IPS-NIHi11 (cell line): ENCODE measurements at regions not wholly inside any gene's neighbourhood (a gene's known extent, or its start where the extent isn't known, plus 50 kb on each side); places are given as distances from the start of the nearest gene placed in this dataset.
A peak's percentile ranks its signal among the peaks of the same experiment; 100 is the strongest.
"Not testable (repeated sequence)": the region's sequence is repeated elsewhere in the genome, so short reads cannot be mapped to it uniquely, and the experiment has no call there.

Experiments
- DNase-seq: peaks from one replicate; pipeline ENCODE4 v3.0.0; 2012; ENCODE audit warnings: mixed read lengths, low spot score

- DNase-seq: not testable (repeated sequence)
These were observed 52.3 kb downstream of the SEPTIN7 start for GRCh38 chr7:35853194-35853593.

DNA sequence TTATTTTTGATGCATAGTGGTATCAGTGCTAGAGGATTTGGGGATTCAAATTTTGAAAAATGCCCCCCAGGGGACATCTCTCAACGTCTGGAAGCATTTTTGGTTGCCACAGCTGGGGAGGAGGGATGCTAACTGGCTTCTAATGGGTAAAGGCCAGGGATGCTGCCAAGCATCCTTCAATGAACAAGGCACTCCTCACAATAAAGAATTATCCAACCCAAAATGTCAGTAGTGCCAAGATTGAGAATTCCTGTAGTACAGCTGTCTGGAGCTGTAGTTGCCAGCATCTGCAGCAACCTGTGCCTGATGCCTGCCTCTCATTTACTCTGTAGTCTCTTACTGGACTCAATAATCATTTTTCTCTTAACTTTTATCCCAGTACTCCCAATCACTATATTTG is 53.5 kb downstream of the SEPTIN7 start:
- DNase-seq: no peak

- DNase-seq: no peak
These were observed 55.3 kb downstream of the SEPTIN7 start for GRCh38 chr7:35856175-35856574.

GRCh38 chr7:35860664-35861063 is 59.8 kb downstream of the SEPTIN7 start:
- no peak for DNase-seq

- no peak for DNase-seq
These were observed 64.4 kb downstream of the SEPTIN7 start for GRCh38 chr7:35865287-35865686.

DNA sequence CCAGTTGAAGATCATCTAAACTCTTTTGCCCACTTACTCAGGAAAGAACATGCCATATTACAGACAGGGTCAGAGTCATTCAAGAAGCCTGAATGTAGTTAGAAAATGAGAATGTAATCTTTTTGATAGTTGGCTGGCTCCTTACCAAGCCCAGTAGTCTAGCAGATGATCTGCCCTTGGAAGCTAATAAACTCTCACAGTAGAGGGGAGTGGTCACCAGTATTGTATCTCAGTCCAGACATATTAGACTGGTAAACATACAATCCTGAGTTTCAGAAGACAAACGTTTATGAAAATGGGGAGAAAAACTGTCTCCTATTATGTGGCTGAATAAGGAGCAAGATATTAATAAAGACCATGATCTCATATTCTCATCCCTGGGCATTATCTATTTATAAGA is 65.3 kb downstream of the SEPTIN7 start:
- DNase-seq: no peak

- DNase-seq: not testable (repeated sequence)
These were observed 68.3 kb downstream of the SEPTIN7 start for GRCh38 chr7:35869117-35869516.

- DNase-seq: no peak
These were observed 69.0 kb downstream of the SEPTIN7 start for GRCh38 chr7:35869810-35870209.

DNA sequence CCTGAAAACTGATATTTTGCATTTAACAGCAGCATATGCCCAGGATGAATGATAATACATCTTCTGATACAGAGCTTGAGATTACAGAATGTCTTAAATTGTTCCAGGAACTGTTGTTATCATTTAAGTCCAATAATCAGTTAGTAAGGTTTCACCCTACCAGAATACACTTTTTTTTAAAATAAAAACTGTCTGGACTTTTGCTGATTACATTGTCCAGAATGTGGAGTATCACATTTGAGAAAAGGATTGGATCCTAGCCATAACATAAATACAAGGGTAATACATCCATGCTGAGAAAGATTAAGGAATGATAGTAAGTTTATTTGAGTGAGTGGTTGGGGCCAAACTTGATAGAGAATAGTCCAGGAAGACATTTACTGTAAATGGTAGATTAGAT is 71.0 kb downstream of the SEPTIN7 start:
- no peak for DNase-seq

- no peak for DNase-seq
These were observed 74.0 kb downstream of the SEPTIN7 start for GRCh38 chr7:35874886-35875285.

DNA sequence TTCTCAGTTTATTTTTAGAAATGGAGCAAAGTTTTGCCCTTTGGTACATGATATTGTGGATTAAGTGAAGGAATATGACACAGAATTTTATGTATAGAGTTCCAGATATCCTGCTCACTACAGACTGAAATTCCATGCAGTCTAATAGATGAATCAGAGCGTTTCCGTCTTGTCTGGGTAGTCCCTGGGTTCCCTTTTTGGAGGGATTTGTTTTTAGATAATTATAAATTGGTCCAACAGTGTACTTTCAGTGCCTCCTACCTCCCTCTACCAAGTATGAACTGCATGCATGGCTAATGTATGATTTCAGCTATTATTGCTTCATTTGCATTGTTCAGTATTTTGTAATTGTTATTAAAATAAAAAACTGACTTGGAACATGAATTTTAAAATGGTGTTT is 74.4 kb downstream of the SEPTIN7 start:
- DNase-seq: no peak

DNA sequence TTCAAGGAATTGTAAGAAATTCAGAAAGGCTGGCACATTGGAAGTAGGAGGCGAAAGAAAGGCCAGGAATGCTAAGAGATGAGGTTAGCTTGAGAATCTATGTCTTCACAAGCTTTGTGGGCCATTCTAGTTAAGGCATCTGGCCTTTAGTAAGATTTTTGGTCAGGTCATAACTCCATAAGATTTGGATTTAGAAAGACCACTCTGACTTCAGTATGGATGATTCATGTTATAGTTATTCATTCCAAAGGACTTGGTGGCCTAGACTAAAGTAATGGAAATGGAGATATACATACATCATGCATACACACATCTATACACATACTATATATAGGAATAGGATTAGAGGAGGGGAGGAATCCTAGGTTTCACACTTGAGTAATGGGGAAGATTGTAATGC is 77.5 kb downstream of the SEPTIN7 start:
- no peak for DNase-seq

- DNase-seq: not testable (repeated sequence)
These were observed 86.6 kb downstream of the SEPTIN7 start for GRCh38 chr7:35887430-35887829.

GRCh38 chr7:35889001-35889400 is 88.1 kb downstream of the SEPTIN7 start:
- DNase-seq: no peak

DNA sequence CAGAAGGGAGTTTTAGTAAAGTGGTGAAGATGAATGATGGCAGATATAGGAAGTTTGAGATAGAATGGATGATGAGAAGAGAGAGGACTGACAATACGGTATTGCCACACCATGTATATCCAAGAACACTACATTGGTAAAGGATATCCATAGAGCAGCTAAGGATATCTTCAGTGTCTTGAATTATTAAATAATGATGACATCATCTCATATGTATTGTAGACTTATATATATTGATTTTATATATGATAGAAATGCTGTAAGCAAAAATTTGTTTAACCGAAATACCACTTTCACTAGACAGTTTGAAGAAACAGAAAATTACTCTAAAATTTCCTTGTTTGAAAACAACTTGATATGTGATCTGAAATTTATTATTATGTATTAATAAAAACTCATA is 89.0 kb downstream of the SEPTIN7 start:
- no peak for DNase-seq

- DNase-seq: no peak
These were observed 90.4 kb downstream of the SEPTIN7 start for GRCh38 chr7:35891004-35891830.

DNA sequence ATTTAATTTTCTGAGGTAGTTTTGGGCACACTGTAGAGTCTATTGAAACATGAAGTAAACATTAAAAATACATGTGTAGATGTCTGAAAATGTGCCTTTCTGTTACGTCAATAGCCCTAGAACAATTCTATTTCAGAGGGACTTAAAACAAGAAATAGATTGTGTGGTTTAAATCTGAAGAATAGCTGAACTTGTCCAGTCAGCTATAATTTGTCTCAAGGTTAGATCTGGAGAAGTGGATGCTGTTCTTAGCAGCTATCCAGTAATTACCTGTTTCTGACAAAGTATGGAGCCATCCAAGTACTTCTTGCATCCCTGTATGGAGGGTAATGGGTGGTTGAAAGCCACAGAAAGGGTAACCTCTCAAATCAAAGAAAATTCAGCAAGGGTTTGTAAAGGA is 92.8 kb downstream of the SEPTIN7 start:
- DNase-seq: no peak

- no peak for DNase-seq
These were observed 93.9 kb downstream of the SEPTIN7 start for GRCh38 chr7:35894721-35895120.

DNA sequence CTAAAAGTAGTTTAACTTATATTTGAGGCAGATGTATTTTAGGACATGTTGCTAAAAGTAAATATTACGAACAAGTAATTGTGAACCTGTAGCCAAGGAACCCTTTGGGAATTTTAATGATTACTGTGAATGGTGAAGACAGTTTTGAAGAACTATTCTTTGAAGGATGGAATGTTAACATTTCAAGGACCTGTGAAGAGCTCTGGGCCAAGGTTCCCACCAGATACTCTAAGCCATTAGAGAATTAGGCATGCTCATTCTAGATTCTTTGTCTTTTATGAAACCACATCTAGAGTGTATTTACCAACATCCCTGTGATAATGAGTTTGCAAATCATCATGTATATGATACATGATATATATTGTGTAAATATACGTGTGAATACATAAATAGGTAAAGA is 99.8 kb downstream of the SEPTIN7 start:
- no peak for DNase-seq

DNA sequence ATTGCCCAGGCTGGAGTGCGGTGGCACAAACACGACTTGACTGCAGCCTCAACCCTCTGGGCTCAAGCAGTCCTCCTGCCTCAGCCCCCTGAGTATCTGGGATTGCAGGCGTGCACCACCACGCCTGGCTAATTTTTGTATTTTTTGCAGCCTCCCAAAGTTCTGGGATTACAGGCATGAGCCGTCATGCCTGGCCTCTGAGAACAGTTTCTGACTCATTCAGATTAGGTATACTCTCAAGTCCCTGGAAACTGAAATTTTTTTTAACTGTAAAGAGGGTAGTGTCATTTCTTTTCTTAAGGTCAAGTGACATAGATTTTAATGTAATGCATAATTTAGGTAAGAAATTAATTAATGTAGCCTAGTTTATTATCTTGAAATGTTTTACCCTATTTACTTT is 104.7 kb downstream of the SEPTIN7 start:
- no peak for DNase-seq

DNA sequence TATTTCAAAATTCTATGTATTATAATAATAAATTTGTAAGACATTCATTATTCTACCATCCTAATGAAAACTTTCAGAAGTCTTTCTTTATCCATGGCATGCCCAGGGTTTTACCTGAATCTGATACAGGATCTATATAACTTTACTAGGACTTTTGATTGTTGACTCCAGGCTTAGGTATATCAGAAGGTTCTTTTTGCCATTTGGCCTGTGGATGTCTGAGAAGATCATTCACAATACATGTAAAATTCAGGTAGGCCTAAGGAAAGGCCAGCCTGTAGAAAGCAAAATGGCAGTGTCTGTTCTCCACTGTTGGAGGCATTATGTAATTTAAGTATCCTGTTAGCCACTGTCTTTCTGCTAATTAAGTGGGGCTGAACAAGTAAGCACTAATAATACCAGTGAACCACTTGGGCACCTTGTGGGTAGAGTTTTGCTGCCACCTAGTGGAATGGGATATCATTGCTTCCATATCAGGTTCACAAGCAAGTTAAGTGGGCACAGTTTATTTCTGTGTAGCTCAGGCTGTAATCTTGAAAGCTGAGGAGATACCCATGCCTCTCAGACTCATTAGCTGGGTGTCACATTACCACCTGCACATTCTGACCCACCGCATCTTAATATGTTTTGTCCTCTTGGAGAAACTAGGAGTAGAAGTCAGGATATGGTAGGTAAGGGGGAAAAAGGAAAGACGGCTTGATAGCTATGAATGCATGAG is 105.5 kb downstream of the SEPTIN7 start:
- peak; percentile 51 for DNase-seq

DNA sequence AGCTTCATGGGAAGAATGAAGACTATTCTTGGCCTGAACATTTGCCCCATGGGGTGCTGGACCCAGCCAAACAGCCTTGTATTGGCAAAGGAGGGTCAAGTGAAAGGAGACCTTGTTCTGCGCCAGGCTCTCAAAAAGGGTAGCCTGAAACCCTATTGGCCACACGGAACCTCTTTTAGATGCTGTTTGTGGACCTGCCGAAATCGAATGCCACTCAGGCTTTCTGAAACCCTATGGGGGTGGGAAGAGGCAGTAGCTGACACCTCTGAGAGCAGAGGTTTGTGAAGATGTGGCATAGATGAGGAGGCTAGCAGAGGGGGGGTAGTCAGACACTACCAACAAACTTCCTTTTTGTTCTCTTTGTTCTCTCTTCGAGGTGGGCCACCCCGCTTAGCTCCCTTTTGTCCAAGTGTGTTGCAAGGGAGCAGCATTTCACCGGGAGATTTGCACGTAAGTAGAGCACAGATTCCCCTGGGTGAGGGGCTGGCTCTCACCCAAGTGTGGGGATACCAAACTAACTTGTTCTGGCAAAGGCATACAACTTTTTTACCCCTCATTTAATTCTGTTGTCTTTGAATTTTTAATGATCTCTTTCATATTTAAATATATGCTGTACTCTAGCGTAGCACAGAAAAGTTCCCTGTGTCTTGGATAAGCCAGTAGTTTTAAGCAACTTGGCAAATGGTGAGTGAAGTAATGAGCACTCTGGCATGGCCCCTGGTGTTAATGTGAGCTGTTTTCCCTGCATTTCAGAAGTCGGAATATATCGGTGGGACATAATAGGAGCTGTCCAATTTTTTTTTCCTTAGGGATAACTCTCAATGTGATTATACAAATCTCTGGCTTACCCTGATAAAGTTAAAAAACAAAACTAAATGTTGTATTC is 107.7 kb downstream of the SEPTIN7 start:
- no peak for DNase-seq
